ENCODE measurements at regions not wholly inside any gene's neighbourhood (a gene's known extent, or its start where the extent isn't known, plus 50 kb on each side); places are given as distances from the start of the nearest gene placed in this dataset.

DNA sequence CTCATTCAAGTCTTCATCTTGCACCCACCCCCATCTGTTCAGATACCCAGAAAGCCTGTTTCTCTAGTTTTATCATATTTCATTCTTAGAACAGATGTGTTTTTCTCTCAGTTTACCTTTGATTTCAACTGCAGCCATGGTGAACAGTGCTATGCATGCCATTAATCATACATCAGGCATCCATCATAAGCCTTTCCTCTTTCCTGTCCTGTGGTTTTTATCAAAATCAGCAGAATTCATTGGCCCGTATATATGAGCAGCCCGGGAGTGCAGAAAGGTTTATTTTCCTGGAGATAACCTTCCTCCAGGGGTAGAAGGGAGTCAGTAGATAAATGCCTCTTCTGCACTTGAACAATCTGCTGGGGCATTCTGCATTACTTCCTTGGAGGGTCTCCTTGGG, 65.7 kb downstream of the IL21 start:
- DNase-seq = no peak

DNA sequence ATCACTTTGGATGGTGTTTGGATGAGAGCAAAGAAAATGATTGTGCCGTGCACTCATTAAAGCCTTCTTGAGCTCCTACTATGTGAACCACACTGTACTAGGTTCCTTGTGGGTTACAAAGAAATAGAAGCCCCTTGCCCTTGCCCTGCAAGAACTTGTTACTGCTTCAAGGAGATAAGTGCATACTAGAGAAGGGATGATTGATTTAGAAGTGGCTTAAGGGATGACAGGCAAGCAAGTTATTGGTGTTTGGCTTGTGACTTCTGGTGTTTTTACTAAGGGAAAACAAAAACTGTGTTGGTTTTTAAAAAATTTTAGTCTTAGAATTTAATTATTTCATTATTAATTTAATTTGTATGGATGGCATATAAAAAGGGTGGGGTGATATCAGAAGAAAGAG, 67.4 kb downstream of the IL21 start:
- DNase-seq = no peak

DNA sequence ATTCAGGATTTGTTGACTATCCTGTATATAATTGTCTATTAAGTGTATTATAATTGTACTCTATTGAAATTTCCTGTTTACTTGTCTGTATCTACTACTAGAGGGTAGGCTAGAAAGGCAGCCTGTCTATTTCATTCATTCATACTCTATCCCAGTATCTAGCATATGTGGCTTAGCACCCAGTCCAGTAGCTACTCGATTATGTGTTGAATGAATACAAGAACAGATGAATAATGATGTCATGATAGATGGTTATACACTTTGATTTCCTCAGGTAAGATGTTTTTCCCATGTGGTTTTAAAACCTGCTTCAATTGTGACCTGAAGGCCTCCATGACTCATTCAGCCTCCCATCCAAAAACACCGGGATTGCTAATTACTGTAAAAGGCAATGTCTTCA, 68.0 kb downstream of the IL21 start:
- no peak for DNase-seq

DNA sequence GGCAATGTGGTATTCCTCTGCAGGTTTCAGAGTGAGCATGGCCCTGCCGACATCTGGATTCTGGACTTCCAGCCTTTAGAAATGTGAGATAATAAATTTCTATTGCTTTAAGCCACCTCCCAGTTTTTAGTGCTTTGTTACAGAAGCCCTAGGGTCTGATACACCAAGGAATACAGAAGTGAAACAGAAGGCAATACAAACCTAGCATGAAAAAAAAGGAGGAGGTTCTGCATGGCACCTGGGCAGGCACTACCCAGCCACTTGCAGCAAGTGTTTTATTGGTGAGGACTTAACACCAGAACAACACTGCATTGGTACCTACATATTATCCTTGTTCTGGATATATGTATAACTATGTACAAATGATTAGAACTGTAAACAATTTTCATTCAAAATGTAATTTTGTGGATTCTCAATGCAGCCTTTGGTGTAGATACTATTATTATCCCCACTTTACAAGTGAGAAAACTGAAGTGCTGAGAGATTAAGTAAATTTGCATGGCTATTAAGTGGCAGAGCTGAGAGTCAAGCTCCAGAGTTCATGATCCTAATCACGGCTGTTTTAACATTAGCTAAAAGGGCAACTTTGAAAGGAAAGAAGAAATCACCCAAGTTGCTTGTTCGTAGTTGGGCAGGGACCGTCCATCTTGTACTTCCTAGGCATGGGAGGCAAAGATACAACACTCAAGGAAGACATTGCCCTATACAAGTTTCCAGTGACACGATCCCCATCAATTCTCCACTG, 71.8 kb downstream of the IL21 start:
- DNase-seq = no peak

DNA sequence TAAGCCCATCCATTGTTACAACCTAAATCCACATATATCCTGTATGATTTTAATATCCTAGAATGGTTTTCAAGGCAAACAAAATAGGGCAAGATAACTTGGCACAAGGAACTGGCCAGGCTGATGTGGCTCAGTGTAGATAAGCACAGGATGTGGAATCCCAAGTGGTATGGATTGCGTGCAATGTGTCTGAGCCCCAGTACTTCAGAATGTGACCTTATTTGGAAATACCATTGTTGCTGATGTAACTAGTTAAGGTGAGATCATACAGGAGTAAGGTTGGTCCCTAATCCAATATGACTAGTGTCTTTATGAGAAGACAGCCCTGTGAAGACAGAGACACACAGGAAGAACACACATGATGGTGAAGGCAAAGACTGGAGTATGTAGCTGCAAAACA, 72.4 kb downstream of the IL21 start:
- DNase-seq = no peak

DNA sequence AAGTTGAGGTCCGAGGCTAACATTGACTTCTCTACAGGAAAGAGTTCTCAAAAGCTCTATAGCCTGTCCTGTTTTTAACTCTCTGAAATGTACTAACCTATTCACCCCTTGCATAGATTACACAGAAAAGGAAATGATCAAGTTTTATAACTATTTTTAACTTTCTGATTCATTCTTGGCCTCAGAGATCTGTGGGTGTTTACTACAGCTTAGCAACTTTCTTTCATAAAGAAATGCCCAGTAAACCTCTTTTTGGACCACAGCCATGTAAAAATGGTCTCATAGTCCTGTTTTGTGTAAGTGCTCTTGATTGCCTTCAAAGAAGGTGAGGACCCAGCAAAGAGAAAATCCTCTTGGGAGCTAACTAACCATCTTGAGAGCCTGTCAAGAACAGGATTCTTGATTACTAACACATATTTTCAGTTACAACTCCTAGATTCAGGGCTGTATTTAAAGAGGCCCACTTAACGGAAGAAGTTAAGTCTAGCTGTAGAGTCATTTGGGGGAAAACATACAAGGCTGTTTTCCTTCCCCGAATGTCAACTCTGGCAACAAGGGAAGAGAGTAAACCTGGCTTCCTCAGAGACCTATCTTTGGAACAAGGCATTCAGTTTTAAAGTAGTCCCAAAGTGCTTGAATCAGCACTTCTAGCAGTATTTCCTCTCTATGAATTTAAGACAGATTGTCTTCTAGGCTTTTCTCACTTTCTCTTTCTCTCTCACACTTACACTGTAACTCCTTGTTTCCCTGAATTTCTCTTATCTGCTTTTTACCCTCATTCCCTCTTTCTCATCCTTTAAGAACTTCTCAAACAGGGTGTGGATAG, 78.2 kb downstream of the IL21 start:
- no peak for DNase-seq

DNA sequence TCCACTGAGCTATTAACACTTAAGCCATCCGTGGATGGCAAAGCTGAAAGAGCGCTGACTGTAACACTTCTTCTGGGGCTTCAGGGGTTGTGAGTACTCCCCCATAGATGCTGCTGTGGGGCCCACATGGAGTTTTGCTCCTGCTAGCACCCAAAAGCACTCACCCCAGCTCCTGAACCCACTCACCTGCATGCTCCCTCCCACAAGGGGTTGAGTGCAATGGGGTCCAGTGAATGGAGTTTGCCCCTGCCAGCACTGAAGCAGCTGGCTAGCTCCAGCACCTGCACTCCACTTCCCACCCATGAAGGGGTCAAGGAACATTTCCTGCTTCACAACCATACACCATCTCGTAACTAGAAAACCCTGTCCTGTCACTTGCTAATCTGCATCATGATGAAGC, 78.9 kb downstream of the IL21 start:
- no peak for DNase-seq

DNA sequence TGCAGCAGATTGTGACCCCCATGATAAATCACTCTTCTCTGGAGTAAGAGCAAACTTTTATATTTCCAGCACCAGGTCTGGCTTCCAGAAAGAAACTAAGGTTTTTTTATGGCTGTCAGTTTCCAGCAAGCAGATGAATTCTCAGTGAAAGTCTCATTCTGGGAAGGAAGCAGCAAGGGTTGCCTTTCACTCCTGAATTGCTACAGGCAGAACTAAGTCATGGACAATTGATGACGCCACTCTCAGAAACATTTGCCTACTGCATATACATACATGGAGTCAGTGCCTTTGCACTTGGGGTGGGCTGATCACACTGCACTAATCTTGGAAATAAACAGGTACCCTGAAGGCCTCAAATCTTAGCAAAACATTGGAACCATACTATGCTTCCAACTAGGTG, 80.0 kb downstream of the IL21 start:
- DNase-seq = no peak

DNA sequence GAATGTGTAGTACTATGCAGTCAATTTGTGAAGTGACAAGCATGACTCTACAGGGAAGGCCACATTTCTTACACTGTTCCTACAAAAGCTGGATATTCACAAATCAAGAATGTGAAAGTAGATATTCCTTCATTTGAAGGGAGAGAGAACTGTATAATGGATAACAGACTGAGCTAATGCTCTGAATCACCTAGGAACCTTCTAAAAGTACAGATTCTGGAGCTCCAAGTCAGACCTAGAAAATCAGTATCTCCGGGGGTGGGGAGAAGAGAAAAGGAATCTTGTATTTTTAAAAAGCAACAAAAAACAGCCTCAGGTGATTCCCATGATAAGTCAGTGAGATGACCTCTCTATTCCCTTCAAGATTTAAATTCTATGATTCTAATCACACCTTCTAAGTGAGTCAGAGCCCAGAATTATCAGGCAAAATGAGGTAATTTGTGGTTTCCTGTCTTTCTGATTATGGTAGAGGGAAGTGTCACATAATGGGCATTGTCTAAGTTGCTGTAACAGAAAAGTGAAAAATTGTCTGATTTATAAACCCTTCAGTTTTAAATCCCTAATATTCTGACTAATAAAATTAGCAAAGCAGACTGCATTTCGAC, 80.9 kb downstream of the IL21 start:
- peak; percentile 48 for DNase-seq

DNA sequence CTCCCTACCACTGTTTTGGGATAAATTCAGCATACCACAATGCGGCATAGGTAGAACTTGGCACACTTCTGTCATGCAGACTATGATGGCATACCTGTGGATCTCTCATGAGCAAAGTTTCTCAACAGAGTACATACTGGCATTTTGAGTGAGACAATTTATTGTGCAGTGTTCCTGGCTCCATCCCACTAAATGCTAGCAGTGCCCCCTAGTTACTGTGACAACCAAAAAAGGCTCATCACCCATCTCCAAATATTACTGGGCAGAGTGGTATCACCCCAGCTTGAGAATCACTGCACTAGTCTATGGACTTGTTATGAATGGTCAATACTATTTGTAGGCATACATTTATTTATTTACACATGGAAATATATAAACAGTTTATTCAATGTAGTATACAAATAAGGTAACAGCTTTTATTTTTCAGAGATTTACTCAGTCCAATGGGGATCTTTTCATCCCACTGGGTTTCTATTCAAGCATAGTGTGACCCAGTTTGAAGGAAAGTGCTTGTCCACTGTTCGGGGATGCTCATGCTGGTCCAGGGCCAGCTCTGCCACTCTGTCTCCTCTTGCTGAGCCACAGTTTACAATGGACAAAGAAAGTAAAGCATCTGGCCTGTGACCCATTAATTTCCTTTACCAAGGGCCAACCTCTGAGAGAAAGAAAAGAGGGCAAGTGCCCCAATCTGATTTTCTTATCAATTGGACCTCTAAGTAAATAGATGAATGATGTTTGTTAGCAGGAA, 81.0 kb upstream of the IL2 start:
- DNase-seq = no peak

DNA sequence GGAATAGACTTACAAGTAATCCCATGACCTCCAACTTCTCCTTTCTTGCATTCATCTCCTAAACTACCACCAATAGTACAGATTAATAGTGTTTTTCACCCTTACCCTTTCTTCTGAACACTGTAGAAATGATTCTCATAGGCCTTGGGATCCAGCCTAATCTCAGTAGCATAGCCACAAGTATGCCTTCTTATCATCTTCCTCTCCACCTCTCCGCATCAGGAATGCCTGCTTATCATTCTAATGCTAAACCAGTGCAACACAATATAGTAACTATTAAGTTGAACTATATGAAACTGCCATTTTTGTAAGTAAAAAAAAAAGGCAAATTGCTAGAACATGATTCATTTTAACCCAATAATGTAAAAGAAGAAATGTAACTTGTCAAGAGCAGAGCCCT, 79.5 kb upstream of the IL2 start:
- DNase-seq = no peak

DNA sequence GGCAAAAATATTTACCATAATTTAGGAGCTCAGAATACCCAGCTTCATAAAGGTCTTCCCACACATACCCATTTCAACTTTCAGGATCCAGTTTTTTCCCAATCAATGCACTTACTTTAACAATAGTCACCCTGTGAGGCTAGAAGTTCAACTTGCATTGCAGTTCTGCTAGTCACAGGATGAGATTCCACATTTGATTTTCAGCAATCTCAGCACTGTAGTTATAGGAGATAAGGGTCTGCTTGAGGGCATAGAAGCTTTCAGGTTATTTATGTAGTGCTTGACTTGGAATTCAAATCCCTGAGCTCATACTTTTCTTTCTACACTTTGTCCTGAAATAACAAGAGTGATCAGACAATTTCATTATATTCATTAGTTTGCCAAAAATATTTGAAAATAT, 78.3 kb upstream of the IL2 start:
- DNase-seq = no peak

DNA sequence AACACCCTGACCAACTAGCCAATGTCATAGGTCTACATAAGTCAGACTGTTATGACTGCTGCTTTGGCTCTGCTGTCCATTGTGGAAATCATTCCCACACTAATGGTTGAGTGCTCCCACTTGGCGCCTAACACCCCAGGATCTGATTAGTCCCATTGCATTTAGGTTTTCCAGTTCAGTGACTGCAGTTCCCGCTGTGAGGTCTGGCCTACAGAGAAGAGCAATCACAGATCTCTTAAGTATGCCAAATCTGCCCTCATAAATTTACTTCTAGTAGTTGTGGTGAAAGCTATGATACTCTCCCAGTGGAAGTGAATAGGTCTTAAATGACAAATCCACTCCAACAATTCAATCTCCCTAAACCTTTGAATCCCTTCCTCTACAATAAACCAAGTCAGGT, 77.3 kb upstream of the IL2 start:
- DNase-seq = no peak

DNA sequence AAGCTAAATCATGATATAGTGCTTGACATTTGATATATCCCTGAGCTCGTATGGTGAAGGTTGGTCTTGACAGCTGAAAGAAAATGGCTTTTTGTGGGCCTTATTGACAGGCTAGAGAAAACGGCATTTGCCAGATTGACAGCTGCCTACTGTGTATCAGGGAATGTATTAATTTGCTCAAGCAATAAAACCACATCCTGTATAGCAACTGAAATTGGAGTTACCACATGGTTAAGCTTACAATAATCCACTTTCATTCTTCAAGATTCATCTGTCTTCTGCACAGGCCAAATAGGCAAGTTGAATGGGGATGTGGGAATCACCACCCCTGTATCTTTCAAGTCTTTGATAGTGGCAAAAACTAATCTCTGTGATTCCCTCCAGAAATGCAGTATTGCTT, 76.2 kb upstream of the IL2 start:
- peak; percentile 19 for DNase-seq

DNA sequence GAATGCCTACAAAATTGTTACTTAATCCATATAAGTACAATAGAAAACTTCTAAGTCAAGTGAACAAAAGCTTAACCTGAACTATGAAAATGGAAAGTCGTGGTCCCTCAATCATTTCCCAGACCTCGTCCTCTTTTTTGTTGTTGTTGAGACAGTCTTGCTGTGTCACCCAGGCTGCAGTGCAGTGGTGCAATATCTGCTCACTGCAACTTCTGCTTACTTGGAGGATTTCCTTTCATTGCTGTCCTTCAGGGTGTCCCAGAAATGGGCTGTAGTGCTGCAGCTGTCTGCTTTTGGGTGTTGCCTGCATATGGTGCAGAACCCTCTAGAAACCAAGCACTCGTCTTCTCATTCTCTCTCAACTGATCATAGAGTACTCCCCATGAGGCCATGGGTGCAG, 75.0 kb upstream of the IL2 start:
- DNase-seq = no peak

DNA sequence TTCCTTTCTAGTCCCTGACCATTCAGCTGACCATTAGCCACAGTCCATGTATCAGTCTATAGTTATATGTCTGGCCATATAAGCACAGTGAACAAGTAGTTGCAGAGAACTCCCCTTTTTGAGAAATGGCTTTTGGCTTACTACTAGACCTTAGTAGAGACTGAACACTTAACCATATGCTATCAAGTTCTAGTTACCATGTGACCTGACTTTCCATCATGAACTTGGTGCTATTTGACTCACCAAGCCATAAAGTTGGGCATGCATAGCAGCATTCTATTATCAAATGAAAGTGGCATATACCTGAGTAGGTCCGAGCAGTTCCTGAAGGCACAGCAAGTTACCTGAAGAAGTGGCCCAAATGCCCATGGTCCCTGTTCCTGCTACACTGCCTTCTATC, 74.5 kb upstream of the IL2 start:
- DNase-seq = no peak

DNA sequence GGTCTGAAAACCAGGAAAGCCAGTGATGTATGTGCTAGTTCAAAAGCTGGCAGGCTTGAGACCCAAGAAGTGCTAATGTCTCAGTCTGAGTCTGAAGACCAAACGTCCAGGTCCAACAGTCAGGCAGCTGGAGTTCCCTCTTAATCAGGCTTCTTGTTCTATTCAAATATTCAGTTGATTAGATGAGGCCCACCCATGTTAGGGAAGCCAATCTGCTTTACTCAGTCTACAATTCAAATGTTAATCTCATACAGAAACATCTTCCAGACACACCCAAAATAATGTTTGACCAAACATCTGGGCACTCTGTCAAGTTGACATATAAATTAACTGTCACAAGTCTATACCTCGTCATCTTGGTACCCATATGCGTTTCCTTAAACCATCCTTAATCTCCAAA, 72.4 kb upstream of the IL2 start:
- no peak for DNase-seq

DNA sequence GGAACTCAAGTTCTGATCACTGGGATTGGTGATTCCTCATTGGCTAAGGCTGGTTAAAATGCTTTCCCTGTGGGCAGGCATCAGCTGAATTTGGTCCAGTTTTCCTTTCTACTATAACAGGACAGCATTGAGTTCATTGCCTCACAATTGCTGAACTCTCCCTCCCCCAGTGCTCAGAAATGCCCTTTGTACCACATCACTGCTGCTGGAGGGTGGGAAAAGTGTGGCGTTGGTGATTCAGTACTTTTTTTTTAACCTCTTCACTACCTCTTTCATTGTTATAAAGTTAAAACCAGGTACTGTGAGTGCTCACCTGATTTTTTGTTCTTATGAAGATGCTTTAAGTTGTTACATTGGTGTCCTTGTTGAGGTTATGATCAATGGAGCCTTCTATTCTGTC, 69.3 kb upstream of the IL2 start:
- DNase-seq = no peak

DNA sequence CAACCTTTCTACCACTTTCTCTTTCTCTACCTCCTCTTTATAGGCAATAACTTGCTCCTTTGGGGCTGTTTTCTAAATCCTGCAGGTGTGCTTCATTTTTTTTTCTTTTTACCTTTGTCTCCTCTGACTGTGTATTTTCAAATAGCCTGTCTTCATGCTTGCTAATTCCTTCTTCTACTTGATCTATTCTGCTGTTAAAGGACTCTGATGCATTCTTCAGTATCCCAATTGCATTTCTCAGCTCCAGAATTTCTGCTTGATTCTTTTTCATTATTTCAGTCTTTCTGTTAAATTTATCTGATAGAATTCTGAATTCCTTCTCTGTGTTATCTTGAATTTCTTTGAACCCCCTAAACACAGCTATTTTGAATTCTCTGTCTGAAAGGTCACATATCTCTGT, 67.7 kb upstream of the IL2 start:
- no peak for DNase-seq

DNA sequence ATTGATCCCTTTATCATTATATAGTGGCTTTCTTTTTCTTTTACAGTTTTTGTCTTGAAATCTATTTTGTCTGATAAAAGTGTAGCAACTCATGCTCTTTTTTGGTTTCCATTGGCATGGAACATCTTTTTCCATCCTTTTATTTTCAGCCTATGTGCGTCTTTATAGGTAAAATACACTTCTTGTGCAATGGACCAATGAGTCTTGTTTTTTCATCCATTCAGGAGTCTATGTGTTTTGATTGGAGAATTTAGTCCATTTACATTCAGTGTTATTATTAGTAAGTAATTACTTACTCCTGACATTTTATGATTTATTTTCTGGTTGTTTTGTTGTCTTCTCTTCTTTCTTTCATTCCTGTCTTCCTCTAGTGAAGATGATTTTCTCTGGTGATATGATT, 66.4 kb upstream of the IL2 start:
- no peak for DNase-seq

DNA sequence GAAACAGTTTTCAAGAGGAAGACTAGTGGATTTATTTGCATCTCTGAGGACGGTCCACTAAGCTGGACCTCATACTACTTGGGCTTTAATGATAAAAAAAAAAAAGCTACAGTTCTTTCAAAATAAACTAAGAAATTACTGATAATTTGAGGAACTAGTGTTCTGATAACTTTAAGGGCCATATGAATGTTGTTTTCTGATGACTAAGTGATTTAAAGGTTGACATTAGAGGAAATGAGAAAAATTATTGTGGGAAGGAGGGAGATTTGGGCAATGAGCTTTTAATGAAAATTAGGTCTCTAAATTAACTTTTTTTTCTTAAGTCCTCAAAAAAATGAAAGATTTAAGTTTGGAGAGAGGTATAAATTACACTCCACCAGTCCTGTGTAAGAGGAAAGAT, 60.8 kb upstream of the IL2 start:
- no peak for DNase-seq

DNA sequence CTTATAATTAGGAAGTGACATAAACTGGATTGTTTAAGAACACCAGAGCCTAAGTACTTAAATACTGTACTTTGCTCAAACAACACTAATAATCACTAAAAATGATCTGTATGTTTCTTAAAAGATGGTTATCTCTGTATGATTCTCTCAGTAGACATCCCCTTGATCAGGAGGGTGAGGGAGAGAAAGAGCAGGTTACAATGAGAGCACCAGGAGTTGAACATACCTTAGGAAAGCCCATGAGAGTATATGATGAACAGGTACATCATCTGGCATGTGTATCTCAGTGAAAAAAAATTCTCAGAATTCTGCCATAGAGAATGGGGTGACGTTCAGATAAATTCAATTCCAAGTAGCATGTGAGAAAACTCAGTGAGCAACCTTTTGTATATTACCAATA, 59.9 kb upstream of the IL2 start:
- no peak for DNase-seq

DNA sequence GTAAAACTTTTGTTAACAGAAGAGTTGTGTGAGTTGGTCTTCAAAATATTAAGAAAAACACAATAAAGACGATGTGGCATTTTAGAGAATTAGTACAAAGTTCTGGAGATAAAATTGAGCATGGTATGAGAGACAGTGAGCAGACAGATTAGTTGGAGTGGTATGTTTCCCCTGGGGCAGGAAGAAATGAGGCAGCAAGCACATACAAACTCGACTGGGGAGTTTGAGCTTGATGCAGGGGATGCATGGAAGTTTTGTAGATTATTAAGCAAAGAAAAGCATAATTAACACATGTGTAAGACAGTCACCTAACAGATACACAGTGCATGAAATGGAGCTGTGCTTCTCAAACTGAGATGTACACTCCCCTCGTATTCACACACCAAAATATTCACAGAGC, 58.1 kb upstream of the IL2 start:
- DNase-seq = no peak

DNA sequence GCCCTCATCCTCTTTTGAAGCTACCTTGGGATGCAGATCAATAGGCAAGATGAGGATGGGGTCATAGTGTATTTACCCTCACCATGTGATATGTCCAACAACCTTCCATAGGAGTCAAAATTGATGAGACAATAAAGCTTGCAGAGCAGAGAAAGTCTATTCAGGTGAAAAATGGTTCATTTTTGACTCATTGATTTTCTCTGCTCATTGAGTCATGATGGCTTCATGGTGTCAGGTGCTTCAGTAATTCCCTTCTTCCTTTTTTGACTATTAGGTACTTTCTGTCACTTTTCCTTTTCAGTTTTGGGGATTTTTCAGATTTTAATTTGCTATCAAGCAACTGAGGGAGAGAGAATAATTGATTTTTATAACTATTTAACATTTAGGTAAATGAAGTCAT, 55.9 kb upstream of the IL2 start:
- no peak for DNase-seq

All from central memory CD4-positive, alpha-beta T cell (primary cell).